ENCODE measurements at regions not wholly inside any gene's neighbourhood (a gene's known extent, or its start where the extent isn't known, plus 50 kb on each side); places are given as distances from the start of the nearest gene placed in this dataset.

DNA sequence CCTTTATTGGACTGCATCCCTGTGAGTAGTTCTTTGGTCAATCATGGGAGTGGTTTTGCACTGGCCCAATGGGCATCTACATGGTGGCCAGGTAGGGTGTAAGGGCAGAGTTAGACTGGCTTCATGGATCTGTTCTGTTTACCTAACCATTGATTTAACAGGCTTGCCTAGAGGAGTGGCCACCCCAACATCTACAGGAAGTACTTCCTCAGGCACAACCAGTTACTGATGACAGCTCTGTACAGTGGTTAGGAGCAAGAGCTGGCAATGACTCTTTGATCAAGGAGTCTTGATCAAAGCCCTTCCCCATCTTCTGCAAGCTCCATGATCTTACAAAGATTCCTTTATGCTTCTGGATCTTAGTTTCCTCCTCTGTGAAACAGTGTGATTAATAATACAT is 140.9 kb upstream of the CYP1B1 start:
- TF ChIP-seq POLR2AphosphoS5 (IDR thresholded peaks at IDR 0.05; ENCODE audit: low read depth, low read length) (no peak), TAF1 (IDR thresholded peaks at IDR 0.05; ENCODE audit: borderline replicate concordance, insufficient read depth, low read length) (no peak), SIN3A (IDR thresholded peaks at IDR 0.05; ENCODE audit: borderline replicate concordance, insufficient read depth, low read length) (no peak), FOXP2 (optimal IDR thresholded peaks at IDR 0.05; ENCODE audit: borderline replicate concordance, extremely low read depth, extremely low read length, insufficient read depth) (no peak)
- TF ChIP-seq, protein P1, sequence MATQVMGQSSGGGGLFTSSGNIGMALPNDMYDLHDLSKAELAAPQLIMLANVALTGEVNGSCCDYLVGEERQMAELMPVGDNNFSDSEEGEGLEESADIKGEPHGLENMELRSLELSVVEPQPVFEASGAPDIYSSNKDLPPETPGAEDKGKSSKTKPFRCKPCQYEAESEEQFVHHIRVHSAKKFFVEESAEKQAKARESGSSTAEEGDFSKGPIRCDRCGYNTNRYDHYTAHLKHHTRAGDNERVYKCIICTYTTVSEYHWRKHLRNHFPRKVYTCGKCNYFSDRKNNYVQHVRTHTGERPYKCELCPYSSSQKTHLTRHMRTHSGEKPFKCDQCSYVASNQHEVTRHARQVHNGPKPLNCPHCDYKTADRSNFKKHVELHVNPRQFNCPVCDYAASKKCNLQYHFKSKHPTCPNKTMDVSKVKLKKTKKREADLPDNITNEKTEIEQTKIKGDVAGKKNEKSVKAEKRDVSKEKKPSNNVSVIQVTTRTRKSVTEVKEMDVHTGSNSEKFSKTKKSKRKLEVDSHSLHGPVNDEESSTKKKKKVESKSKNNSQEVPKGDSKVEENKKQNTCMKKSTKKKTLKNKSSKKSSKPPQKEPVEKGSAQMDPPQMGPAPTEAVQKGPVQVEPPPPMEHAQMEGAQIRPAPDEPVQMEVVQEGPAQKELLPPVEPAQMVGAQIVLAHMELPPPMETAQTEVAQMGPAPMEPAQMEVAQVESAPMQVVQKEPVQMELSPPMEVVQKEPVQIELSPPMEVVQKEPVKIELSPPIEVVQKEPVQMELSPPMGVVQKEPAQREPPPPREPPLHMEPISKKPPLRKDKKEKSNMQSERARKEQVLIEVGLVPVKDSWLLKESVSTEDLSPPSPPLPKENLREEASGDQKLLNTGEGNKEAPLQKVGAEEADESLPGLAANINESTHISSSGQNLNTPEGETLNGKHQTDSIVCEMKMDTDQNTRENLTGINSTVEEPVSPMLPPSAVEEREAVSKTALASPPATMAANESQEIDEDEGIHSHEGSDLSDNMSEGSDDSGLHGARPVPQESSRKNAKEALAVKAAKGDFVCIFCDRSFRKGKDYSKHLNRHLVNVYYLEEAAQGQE (IDR thresholded peaks at IDR 0.05; ENCODE audit: insufficient read depth in 1 of 2, low read depth in 2 of 2, low read length in 2 of 2) = no peak

DNA sequence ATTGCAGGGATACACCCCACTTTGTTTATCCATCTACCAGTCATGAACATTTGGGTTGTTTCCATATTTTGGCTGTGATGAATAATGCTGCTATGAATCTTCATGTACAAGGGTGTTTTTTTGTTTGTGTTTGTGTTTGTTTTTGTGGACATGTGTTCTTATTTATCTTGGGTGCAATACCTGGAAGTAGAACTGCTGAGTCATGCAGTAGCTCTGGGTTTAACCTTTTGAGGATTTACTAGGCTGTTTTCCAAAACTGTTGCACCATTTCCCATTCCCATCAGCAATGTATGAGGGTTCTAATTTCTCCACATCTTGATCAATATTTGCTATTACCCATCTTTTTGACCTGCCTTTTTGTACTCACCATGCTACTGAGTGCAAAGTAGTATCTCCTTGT is 140.0 kb upstream of the CYP1B1 start:
- TF ChIP-seq TAF1 (IDR thresholded peaks at IDR 0.05; ENCODE audit: borderline replicate concordance, insufficient read depth, low read length) (no peak), POLR2AphosphoS5 (IDR thresholded peaks at IDR 0.05; ENCODE audit: low read depth, low read length) (no peak), FOXP2 (optimal IDR thresholded peaks at IDR 0.05; ENCODE audit: borderline replicate concordance, extremely low read depth, extremely low read length, insufficient read depth) (no peak), SIN3A (IDR thresholded peaks at IDR 0.05; ENCODE audit: borderline replicate concordance, insufficient read depth, low read length) (no peak)
- TF ChIP-seq, protein P1 (IDR thresholded peaks at IDR 0.05; ENCODE audit: insufficient read depth in 1 of 2, low read depth in 2 of 2, low read length in 2 of 2) = no peak

DNA sequence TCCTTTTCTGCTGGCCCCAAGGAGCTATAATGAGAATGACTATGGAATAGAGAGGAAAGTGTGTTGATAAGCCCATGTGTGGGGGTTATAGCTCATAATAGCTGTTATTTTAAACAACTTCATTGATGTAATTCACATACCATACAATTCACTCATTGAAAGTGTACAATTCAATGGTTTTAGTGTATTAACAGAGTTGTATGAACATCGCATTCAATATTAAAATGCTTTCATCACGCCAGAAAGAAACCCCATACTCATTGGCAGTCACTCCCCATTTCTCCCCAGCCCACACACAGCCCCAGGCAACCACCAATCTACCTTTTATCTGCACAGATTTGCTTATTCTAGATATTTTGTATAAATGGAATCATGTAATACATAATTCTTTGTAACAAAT is 139.6 kb upstream of the CYP1B1 start:
- TF ChIP-seq, protein P1 (IDR thresholded peaks at IDR 0.05; ENCODE audit: insufficient read depth in 1 of 2, low read depth in 2 of 2, low read length in 2 of 2) = no peak
- TF ChIP-seq FOXP2 (optimal IDR thresholded peaks at IDR 0.05; ENCODE audit: borderline replicate concordance, extremely low read depth, extremely low read length, insufficient read depth) (no peak), TAF1 (IDR thresholded peaks at IDR 0.05; ENCODE audit: borderline replicate concordance, insufficient read depth, low read length) (no peak), POLR2AphosphoS5 (IDR thresholded peaks at IDR 0.05; ENCODE audit: low read depth, low read length) (no peak), SIN3A (IDR thresholded peaks at IDR 0.05; ENCODE audit: borderline replicate concordance, insufficient read depth, low read length) (no peak)

DNA sequence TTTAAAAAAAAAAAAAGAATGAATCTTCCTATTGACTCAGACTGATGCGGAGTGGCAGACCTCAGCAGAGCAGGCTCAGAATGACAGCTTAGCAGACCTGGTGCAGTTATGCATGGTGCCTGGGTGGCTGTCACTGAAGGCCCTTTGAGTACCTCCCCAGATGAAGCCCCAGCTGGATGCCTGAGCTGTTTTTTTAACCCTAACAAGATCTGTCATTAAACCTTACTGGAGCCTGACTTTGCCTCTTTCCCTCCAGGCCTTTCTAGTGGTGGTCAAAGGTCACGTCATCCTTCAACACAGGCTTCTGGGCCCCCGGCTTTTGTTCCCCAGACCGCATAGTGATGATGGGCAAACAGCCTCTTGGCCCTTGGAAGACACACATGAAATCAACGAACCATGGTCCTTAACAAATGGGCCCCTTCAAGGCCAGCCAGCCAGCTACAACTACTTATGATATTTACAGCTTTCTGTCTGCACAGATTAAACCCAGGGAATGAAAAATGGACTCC is 138.3 kb upstream of the CYP1B1 start:
- TF ChIP-seq TAF1 (IDR thresholded peaks at IDR 0.05; ENCODE audit: borderline replicate concordance, insufficient read depth, low read length) (no peak), SIN3A (IDR thresholded peaks at IDR 0.05; ENCODE audit: borderline replicate concordance, insufficient read depth, low read length) (no peak), POLR2AphosphoS5 (IDR thresholded peaks at IDR 0.05; ENCODE audit: low read depth, low read length) (no peak), FOXP2 (optimal IDR thresholded peaks at IDR 0.05; ENCODE audit: borderline replicate concordance, extremely low read depth, extremely low read length, insufficient read depth) (no peak)
- TF ChIP-seq, protein P1 (IDR thresholded peaks at IDR 0.05; ENCODE audit: insufficient read depth in 1 of 2, low read depth in 2 of 2, low read length in 2 of 2) = no peak

All from PFSK-1 (cell line).